Inflammatory macrophage treated with lipopolysaccharide for 4 hours (primary cell): ENCODE measurements at regions not wholly inside any gene's neighbourhood (a gene's known extent, or its start where the extent isn't known, plus 50 kb on each side); places are given as distances from the start of the nearest gene placed in this dataset.

Experiments
- DNase-seq: peaks from one replicate; pipeline ENCODE4 v3.0.0-alpha.2; 2020

DNA sequence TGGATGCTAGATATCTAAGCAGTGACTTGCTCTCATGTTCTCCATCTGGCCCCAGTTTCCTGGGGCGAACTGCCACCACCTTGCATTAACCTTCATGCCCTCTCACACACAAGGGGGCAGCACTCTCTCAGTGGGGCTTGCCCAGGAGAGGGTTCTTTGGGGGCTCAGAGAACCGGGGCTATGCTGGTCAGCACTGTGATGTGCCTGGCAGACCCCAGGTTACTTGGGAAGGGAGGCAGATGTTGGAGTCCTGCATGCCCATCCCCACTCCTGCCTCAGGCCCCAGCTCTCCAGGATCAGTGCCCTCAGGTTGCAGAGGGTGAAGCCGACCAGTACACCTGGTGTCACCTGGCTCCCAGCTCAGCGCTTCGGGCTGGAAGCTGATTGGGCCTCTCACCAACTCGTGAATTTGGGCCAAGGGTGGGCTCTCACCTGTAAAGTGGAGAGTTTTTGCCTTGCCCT is 396.2 kb upstream of the HS6ST1 start:
- no peak for DNase-seq

GRCh38 chr2:128715360-128715759 is 396.7 kb upstream of the HS6ST1 start:
- DNase-seq, result no peak

DNA sequence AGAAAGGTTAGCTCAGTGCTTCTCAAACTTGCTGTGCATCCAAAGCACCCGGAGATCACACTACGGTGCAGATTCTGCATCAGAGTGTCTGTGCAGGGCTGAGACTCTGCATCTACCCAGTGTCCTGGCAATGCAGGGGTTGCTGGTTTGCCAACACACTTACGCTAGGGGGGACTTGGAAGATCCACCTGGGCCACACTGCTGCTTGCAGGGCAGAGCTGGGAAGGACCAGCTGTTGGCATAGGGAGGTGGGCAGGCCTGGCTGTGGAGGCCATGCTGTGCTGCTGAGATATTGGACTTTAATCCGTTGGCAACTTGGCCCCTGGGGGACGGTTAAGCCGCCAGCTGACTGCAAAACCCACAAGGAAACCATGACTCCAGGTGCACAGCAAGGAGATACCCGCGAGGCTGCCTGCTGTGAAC is 397.6 kb upstream of the HS6ST1 start:
- DNase-seq, result no peak

DNA sequence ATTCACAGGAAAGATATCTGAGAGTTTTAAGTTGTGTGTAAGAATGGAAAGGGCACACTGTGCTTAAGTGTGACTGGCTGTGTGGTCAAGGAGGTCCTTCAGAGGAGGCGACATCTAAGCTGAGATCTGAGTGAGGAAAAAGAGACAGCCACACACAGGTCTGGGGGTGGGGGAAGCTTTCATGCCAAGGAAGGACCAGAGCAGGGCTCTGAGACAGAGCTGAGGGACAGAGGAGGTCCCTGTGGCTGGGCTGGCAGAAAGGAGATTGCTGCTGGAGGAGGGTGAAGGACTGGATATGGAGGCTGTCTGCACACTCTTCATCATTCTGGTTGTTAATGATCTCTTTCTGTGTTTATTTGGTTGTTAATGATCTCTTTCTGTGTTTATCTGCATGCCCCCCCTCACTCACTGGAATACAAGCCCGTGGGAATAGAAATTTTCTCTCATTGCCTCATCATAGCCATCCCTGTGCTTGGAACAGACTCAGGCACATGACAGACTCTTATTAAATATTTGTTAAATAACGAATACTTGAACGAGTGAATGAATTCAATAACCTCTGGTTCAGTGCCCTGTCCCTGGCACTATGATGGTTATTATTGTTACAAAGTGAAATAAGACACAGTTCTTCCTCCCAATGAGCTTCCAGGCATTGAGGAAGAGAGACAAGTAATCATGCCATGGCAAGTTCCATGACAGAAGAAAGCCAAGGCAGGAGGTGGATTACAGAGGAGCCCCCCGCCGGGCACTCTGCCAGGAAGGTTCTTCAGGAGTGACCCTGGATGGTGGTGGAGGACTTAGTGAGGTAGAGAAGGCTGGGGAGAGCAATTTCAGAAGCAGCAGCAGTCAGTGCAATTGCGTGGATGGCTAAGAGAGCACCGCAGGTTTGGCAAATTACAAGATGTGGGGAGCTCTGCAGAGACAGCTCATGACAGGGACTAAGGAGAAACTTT is 399.4 kb upstream of the HS6ST1 start:
- DNase-seq, result no peak

DNA sequence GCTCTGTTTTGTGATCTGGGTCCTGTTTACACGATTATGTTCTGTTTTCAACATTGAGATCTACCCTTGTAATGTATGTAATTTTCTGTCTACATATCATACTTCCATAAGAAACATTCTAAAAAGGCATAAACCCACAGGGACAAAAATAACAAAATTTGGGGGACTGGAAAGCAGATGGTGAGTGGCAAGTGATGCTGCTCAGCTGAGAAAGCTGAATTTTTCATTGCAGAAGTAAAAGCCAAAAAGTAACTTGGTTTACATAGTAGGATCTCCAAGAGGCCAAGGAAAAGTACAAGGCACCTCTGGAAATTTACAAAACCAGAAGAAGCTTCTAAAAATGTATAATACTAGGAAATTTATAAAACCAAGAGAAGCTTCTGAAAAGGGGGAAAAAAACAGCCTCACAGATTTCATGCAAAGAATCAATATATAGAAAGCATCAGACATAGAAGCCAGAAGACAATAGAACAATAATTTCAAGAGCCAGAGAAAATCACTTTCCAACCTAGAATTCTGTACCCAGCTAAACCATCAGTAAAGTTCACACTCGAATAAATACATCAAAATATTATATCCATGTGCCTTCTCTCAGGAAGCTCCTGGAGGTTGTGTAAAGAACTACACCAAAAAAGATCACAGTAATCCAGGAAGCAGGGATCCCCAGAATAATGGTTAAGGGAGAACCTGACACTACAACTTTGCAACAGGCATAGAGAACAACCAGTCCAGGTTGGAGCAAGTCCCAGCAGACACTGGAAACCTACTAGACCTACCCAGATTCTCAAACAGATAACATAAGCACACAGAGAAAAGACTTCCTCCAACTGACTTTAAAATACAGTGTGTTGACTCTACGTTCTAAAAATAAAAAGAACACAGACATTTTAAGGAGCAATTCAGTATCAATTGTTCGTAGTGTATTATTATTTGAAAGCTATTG is 401.7 kb upstream of the HS6ST1 start:
- DNase-seq, result no peak

GRCh38 chr2:128721096-128721495 is 402.4 kb upstream of the HS6ST1 start:
- DNase-seq, result peak; percentile 20

- no peak for DNase-seq
Measured at GRCh38 chr2:128722489-128722888, 403.8 kb upstream of the HS6ST1 start.

- no peak for DNase-seq
Measured at GRCh38 chr2:128724547-128724946, 405.9 kb upstream of the HS6ST1 start.

GRCh38 chr2:128724972-128725371 is 406.3 kb upstream of the HS6ST1 start:
- DNase-seq, result no peak

- peak; percentile 42 for DNase-seq
Measured at GRCh38 chr2:128726236-128726635, 407.6 kb upstream of the HS6ST1 start.

DNA sequence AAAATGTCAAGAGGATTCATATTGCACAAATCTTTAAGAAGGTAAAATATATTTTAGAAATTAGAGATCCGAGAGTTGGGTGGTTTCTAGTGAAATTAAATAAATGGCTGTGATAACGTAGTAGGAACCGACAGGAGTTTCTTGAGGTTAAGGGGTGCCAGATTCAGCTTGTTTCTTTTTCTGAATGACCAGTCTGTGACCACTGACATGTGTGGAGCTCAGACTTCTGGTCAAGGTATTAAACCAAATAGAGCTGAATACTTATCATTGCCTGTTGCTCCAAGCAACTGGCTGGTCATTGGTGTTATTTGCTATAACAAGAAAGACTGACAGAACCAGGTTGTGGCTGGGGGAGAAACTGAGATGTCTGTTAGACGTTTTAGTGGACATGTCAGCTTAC is 408.2 kb upstream of the HS6ST1 start:
- DNase-seq, result no peak

DNA sequence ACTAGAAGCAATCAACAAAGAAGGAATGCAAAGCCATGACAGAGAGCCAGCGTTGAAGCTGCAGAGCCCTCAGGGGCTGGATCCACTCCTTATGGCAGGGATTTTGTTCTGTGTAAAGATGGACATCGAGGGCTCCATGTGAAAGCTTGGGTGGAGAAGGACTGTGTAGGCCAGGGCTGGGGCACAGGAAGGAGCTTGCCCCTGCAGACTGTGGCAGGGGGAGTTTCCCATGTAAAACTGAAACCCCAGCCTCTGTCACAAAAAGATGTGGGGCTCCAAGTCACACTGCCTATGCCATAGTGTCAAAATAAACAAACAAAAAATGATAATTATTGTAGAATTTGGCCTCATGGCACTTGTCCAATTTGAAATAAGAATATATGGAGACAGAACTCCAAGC is 408.7 kb upstream of the HS6ST1 start:
- DNase-seq, result no peak

DNA sequence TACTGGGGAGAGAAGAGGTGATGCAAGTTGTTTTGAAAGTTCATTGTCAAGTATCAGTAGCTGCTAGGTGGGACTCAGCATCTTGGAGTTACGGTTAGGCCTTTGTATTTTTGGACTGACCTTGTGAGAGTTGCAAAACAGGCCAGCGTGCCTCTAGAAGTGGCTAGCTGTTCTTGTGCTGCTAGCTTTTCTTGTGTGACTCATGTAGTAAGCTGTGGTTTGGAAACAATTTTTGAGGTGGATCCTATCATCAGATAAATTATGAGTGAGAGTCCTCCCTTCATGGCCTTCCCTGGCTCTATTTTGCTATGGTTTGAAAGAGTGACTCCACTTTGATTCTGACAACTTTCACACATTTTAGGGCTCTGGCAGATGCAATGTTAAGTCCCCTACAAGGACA is 409.2 kb upstream of the HS6ST1 start:
- DNase-seq, result peak; percentile 57

- no peak for DNase-seq
Measured at GRCh38 chr2:128729051-128729450, 410.4 kb upstream of the HS6ST1 start.

DNA sequence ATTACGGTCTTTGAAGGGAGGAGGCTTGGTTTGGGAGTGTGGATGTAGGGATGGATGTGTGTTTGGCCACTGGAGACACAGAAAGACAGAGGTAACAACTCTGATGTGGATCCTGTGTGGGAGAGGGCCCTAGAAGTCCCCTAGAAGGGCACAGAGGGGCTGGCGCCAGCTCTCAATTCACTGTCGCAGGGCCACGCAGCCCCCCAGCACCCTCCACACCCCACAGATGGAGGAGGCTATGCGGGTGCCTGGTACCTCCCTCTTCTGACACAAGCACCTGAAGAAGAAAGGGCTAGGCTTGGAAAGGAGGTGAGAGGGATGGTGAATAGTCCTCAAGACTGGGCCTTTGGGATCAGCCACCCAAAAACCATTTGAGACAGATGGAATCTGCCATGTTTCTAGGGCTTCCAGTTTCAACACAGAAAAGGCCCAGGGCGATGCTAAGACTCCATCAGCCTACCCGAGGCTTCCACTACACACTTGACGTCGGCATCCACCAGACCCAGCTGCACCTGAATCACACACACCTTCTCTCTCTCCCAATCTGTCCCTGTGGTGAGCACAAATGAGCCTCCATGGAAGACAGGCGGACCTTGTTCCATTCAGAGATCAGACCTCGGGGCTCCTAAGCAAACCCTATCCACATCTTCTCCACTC is 413.5 kb upstream of the HS6ST1 start:
- DNase-seq, result no peak

- peak; percentile 96 for DNase-seq
Measured at GRCh38 chr2:128732976-128733431, 414.3 kb upstream of the HS6ST1 start.

- DNase-seq, result no peak
Measured at GRCh38 chr2:128733450-128733849, 414.8 kb upstream of the HS6ST1 start.

DNA sequence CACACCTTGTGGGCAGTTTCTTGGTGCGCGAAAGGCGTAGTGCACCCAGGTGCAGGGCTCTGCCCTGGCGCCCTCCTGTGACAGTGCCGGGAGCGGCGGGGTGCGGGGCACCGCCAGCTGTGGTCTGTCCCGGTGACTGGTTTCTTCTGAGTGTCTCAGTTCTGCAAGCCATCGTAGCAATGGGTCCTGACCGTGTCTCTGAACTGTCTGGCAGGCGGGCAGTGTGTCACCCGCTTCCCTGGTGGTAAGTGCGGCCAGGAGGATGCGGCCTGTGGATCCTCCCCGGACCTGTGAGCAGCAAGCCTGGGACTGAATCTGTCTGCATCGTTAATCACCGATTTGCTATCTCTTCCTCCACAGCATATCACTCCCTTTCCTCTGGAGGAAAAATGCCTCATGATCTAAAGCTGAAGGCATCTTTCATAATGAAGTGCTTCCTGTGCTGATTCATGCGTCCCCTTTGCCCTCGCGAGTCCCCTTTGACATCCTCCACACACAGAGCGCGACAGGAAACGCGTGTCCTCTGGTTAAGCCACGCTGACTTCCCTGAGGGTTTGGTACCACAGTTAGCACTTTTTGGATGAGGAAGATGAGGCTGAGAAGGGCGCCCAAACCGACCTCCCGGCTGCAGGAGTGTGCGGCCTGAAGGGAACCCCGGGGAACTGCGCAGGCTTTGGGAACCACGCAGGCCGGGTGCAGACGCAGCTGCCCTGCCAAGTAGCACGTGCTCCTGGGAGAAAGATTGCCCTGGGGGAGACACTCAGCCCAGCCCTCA is 416.0 kb upstream of the HS6ST1 start:
- DNase-seq, result peak; percentile 90

DNA sequence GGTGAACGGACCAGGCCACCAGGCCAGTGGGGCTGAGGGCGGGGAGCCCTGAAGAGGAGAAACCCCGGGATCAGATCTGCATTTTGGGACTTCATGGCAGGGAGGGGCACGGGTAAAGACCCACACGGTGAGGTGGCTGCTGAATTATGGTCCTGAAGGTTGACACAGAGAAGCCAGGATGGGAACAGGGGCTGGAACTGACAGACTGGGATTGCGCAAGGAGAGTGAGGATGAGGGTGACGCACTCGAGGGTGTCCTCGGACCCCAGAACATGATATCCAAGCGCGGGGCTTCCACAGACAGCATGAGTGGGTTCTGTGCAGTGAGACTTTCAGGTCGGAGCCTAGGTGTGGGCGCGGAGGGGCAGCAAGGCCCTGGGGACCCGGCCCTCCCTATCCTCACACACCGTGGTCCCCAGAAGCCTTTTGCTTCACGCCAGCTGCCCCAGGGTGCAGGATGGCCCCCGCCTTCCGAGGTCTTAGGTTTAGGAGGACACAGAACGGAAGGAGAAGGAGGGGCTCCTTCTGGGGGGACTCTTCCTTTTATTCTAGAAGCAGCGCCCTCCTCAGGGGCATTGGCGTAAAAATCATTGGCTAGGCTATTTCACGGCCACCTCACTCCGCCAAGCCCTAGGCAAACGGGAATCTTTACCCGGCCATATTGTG is 416.8 kb upstream of the HS6ST1 start:
- no peak for DNase-seq

DNA sequence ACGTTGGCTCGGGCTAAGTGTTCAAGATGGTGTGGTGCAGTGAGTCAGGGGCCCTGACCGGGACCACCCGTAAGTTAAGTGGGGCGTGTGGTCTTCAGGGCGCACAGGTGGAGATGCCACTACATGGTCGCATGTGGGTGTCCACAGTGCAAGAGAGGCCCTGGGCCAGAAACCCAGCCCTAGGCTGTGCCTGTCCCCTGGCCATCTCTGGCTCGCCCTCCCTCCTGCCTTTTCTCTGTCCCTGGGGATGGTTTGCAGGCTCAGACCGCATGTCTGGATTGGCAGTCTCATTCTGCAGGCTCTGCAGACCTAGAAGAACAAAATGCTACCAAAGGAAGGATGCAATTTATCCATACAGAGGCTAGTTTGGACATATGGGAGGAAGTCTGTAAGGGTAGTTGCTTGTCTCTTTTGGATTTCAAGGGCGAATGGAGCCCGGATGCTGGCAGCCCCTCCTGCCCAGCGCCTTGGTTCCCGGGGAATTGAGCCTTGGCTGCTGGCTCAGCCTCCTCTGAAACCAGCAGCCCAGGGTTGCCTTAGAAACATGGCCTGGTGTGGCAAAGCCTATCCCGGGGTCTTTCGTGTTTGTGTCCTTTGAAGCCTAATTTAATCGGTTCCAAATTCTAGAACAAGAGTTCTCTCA is 417.5 kb upstream of the HS6ST1 start:
- no peak for DNase-seq
